ENCODE measurements at regions not wholly inside any gene's neighbourhood (a gene's known extent, or its start where the extent isn't known, plus 50 kb on each side); places are given as distances from the start of the nearest gene placed in this dataset.

- H3K9me3 ChIP-seq (ENCODE audit: insufficient read depth, low read depth, low read length), result no peaks in the 10 kb centered on the region
- H3K36me3 ChIP-seq (ENCODE audit: insufficient read depth, low read length), result no peaks in the 10 kb centered on the region
- TF ChIP-seq, protein P1, sequence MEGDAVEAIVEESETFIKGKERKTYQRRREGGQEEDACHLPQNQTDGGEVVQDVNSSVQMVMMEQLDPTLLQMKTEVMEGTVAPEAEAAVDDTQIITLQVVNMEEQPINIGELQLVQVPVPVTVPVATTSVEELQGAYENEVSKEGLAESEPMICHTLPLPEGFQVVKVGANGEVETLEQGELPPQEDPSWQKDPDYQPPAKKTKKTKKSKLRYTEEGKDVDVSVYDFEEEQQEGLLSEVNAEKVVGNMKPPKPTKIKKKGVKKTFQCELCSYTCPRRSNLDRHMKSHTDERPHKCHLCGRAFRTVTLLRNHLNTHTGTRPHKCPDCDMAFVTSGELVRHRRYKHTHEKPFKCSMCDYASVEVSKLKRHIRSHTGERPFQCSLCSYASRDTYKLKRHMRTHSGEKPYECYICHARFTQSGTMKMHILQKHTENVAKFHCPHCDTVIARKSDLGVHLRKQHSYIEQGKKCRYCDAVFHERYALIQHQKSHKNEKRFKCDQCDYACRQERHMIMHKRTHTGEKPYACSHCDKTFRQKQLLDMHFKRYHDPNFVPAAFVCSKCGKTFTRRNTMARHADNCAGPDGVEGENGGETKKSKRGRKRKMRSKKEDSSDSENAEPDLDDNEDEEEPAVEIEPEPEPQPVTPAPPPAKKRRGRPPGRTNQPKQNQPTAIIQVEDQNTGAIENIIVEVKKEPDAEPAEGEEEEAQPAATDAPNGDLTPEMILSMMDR (conservative IDR thresholded peaks at IDR 0.05; ENCODE audit: low read length), result no peak
- no peak for TF ChIP-seq EZH2phosphoT487 (IDR thresholded peaks at IDR 0.05; ENCODE audit: borderline replicate concordance)
These were observed 330.3 kb upstream of the SGO1 start for GRCh38 chr3:20516311-20516710.

GRCh38 chr3:20515834-20516233 is 329.8 kb upstream of the SGO1 start:
- H3F3A ChIP-seq (ENCODE audit: low read depth), result no peaks in the 10 kb centered on the region
- H3K9me3 ChIP-seq (ENCODE audit: insufficient read depth, low read depth, low read length), result no peaks in the 10 kb centered on the region
- H3K27me3 ChIP-seq (ENCODE audit: insufficient read depth, low read length, poor library complexity, severe bottlenecking), result no peaks in the 10 kb centered on the region
- H3K4me3 ChIP-seq (ENCODE audit: low read length, poor library complexity, severe bottlenecking), result no peak overlapping the region
- no peak overlapping the region for H3K9ac ChIP-seq (ENCODE audit: low read depth, low read length, poor library complexity, severe bottlenecking)
- H3K79me2 ChIP-seq (ENCODE audit: insufficient read depth, low read length), result no peaks in the 10 kb centered on the region
- H3K4me2 ChIP-seq (ENCODE audit: low read depth, low read length, poor library complexity, severe bottlenecking), result no peak overlapping the region
- no peaks in the 10 kb centered on the region for H4K20me1 ChIP-seq (ENCODE audit: insufficient read depth, low read length, poor library complexity, severe bottlenecking)
- TF ChIP-seq, protein P1 (conservative IDR thresholded peaks at IDR 0.05; ENCODE audit: low read length), result no peak
- no peak for TF ChIP-seq EZH2phosphoT487 (IDR thresholded peaks at IDR 0.05; ENCODE audit: borderline replicate concordance)
- no peaks in the 10 kb centered on the region for H3K4me1 ChIP-seq (ENCODE audit: insufficient read depth, low read length, poor library complexity, severe bottlenecking)
- no peak overlapping the region for H2AFZ ChIP-seq (ENCODE audit: low read length)
- no peaks in the 10 kb centered on the region for H3K36me3 ChIP-seq (ENCODE audit: insufficient read depth, low read length)
- no peaks in the 10 kb centered on the region for H3K9me2 ChIP-seq (replicated peaks; ENCODE audit: low read depth, low read length)

More at GRCh38 chr3:20516311-20516710, 330.3 kb upstream of the SGO1 start:
- no peaks in the 10 kb centered on the region for H3K9me2 ChIP-seq (replicated peaks; ENCODE audit: low read depth, low read length)
- no peaks in the 10 kb centered on the region for H3K79me2 ChIP-seq (ENCODE audit: insufficient read depth, low read length)
- H3K27me3 ChIP-seq (ENCODE audit: insufficient read depth, low read length, poor library complexity, severe bottlenecking), result no peaks in the 10 kb centered on the region
- H4K20me1 ChIP-seq (ENCODE audit: insufficient read depth, low read length, poor library complexity, severe bottlenecking), result no peaks in the 10 kb centered on the region
- no peak overlapping the region for H2AFZ ChIP-seq (ENCODE audit: low read length)
- H3K9ac ChIP-seq (ENCODE audit: low read depth, low read length, poor library complexity, severe bottlenecking), result no peak overlapping the region
- H3K4me2 ChIP-seq (ENCODE audit: low read depth, low read length, poor library complexity, severe bottlenecking), result no peak overlapping the region
- no peaks in the 10 kb centered on the region for H3K4me1 ChIP-seq (ENCODE audit: insufficient read depth, low read length, poor library complexity, severe bottlenecking)
- H3F3A ChIP-seq (ENCODE audit: low read depth), result no peaks in the 10 kb centered on the region
- no peak overlapping the region for H3K4me3 ChIP-seq (ENCODE audit: low read length, poor library complexity, severe bottlenecking)

DNA sequence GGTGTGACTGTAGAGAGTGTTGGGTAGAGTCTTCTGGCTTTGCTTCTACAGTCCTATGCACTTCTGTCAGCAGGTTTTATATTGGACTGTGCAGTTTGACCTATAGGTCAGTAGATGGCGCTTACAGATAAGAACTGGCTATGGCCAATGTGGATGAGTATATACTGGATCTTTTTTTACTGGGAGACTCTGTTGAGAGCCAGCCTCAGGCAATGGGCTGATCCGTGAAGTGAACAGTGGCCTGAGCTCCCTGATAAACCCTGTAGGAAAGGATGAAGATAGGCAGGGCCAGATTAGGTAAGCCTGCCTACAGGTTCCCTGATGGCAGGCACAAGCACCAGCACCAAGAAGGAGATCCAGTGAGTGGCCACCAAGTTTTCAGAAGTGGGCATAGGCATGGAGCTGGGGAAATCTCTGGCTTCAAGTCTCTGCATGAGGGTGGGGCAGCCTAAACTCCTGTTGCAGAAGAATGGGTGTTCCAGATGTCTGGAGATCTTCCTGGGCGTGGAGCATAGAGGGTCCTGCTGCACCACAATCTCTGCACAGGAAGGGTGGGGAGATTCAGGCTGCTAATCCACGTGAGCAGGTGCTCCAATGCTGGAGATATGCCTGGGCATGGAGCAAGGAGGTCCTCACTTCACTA is 326.0 kb upstream of the SGO1 start:
- Histone ChIP-seq H3K9me2 (replicated peaks; ENCODE audit: low read depth, low read length) (no peaks in the 10 kb centered on the region), H2AFZ (ENCODE audit: low read length) (no peak overlapping the region)

More for the DNA sequence above, 326.0 kb upstream of the SGO1 start:
- Histone ChIP-seq H3K4me3 (ENCODE audit: low read length, poor library complexity, severe bottlenecking) (no peak overlapping the region), H3K27me3 (ENCODE audit: insufficient read depth, low read length, poor library complexity, severe bottlenecking) (no peaks in the 10 kb centered on the region), H3K4me1 (ENCODE audit: insufficient read depth, low read length, poor library complexity, severe bottlenecking) (no peaks in the 10 kb centered on the region), H3K79me2 (ENCODE audit: insufficient read depth, low read length) (no peaks in the 10 kb centered on the region), H4K20me1 (ENCODE audit: insufficient read depth, low read length, poor library complexity, severe bottlenecking) (no peaks in the 10 kb centered on the region), H3K9me3 (ENCODE audit: insufficient read depth, low read depth, low read length) (no peaks in the 10 kb centered on the region), H3K4me2 (ENCODE audit: low read depth, low read length, poor library complexity, severe bottlenecking) (no peak overlapping the region), H3K9ac (ENCODE audit: low read depth, low read length, poor library complexity, severe bottlenecking) (no peak overlapping the region), H3F3A (ENCODE audit: low read depth) (no peaks in the 10 kb centered on the region), H3K36me3 (ENCODE audit: insufficient read depth, low read length) (no peaks in the 10 kb centered on the region)
- TF ChIP-seq, protein P1 (conservative IDR thresholded peaks at IDR 0.05; ENCODE audit: low read length), result peak; percentile 89
- no peak for TF ChIP-seq EZH2phosphoT487 (IDR thresholded peaks at IDR 0.05; ENCODE audit: borderline replicate concordance)

Data from Loucy (cell line).